H1 (cell line): ENCODE measurements at regions not wholly inside any gene's neighbourhood (a gene's known extent, or its start where the extent isn't known, plus 50 kb on each side); places are given as distances from the start of the nearest gene placed in this dataset.

ENCODE experiments used
- CHD2 ChIP-seq: IDR thresholded peaks from 2 replicates; pipeline ENCODE4 v1.6.1; 2012; ENCODE audit warnings: low read length, improper control_type of control experiment
- RNF2 ChIP-seq: fragments of 200-900, 300-1000 bp; sonication (generic); IDR thresholded peaks from 2 replicates; pipeline ENCODE4 v1.7.1; 2016; ENCODE audit warnings: borderline replicate concordance, low read depth, mild to moderate bottlenecking, antibody characterized with exemption, low read length; ENCODE audit not compliant: poor library complexity, severe bottlenecking; ENCODE audit errors: missing control alignments
- SUZ12 ChIP-seq: fragments of 200-600 bp; sonication (generic); IDR thresholded peaks from 2 replicates; pipeline ENCODE4 v1.6.1; 2012; ENCODE audit warnings: mild to moderate bottlenecking, inconsistent platforms, low read length, moderate library complexity, mixed read lengths
- TAF1 ChIP-seq: IDR thresholded peaks from 2 replicates; pipeline ENCODE4 v1.6.1; 2011; ENCODE audit warnings: mild to moderate bottlenecking, low read depth, low read length
- TF ChIP-seq, protein P1 (sequence below): IDR thresholded peaks from 2 replicates; pipeline ENCODE4 v1.6.1; 2012; ENCODE audit warnings: low read length, inconsistent platforms

- TF ChIP-seq, protein P1, sequence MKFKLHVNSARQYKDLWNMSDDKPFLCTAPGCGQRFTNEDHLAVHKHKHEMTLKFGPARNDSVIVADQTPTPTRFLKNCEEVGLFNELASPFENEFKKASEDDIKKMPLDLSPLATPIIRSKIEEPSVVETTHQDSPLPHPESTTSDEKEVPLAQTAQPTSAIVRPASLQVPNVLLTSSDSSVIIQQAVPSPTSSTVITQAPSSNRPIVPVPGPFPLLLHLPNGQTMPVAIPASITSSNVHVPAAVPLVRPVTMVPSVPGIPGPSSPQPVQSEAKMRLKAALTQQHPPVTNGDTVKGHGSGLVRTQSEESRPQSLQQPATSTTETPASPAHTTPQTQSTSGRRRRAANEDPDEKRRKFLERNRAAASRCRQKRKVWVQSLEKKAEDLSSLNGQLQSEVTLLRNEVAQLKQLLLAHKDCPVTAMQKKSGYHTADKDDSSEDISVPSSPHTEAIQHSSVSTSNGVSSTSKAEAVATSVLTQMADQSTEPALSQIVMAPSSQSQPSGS, result no peak
- no peak for TF ChIP-seq SUZ12
- TF ChIP-seq RNF2, result no peak
- TF ChIP-seq CHD2, result no peak
- TF ChIP-seq TAF1, result no peak
Observed at GRCh38 chr10:130250127-130250526, 113.9 kb downstream of the GLRX3 start (continued).
